H1 (cell line): ENCODE measurements at regions not wholly inside any gene's neighbourhood (a gene's known extent, or its start where the extent isn't known, plus 50 kb on each side); places are given as distances from the start of the nearest gene placed in this dataset.

Experiments
- CBX5 ChIP-seq: fragments of 300-800, 300-1000 bp; sonication (generic); IDR thresholded peaks from 2 replicates; pipeline ENCODE4 v1.7.1; 2016; ENCODE audit warnings: antibody characterized with exemption, low read length, low read depth
- EP300 ChIP-seq, 2 experiments: IDR thresholded peaks; 1 replicate in 1 of 2; 2 replicates in 1 of 2; pipeline ENCODE4 v1.6.1; 2011 to 2012; ENCODE audit warnings: low read depth in 2 of 2, low read length in 2 of 2, mild to moderate bottlenecking in 2 of 2, borderline replicate concordance in 1 of 2, inconsistent platforms in 1 of 2, moderate library complexity in 1 of 2
- FOSL1 ChIP-seq: IDR thresholded peaks from 2 replicates; pipeline ENCODE4 v1.6.1; 2011; ENCODE audit warnings: mild to moderate bottlenecking, low read depth, low read length, moderate library complexity; ENCODE audit not compliant: insufficient read depth
- HDAC6 ChIP-seq: IDR thresholded peaks from one replicate; pipeline ENCODE4 v1.7.1; 2012; ENCODE audit warnings: low read depth, mild to moderate bottlenecking, inconsistent platforms, low read length, moderate library complexity
- JUN ChIP-seq: IDR thresholded peaks from 2 replicates; pipeline ENCODE4 v1.6.1; 2011; ENCODE audit warnings: low read depth, mild to moderate bottlenecking, improper control_type of control experiment, low read length
- SAP30 ChIP-seq: fragments of 300-600 bp; sonication (generic); IDR thresholded peaks from 2 replicates; pipeline ENCODE4 v1.7.1; 2012; ENCODE audit warnings: low read length, moderate library complexity, mild to moderate bottlenecking, inconsistent platforms; ENCODE audit not compliant: insufficient read depth, insufficient replicate concordance
- TAF1 ChIP-seq: IDR thresholded peaks from 2 replicates; pipeline ENCODE4 v1.6.1; 2011; ENCODE audit warnings: mild to moderate bottlenecking, low read depth, low read length
- TBP ChIP-seq: IDR thresholded peaks from 2 replicates; pipeline ENCODE4 v1.6.1; 2011; ENCODE audit warnings: low read depth, low read length, improper control_type of control experiment
- TF ChIP-seq, protein P1 (sequence below): fragments of 300-600 bp; sonication (generic); IDR thresholded peaks from 2 replicates; pipeline ENCODE4 v1.7.1; 2012; ENCODE audit warnings: low read length, moderate library complexity, mild to moderate bottlenecking, inconsistent platforms; ENCODE audit not compliant: insufficient replicate concordance

DNA sequence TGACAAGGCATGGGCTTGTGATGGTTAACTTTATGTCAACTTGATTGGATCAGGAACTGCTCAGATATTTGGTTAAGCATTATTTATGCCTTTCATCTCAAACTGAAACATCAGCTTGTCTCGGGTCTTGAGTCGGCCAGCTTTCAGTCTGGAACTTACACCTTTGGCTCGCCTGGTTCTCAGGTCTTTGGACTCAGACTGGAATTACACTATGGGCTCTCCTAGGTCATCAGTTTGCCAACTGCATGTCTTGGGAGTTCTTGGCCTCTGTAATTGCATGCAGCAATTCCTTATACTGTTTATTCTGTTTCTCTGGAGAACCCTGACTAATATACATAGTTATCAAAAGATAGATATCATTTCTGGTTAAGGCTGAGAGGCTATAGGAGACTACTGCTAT lies 653.7 kb downstream of the ADGRL2 start (continued):
- TF ChIP-seq, protein P1, sequence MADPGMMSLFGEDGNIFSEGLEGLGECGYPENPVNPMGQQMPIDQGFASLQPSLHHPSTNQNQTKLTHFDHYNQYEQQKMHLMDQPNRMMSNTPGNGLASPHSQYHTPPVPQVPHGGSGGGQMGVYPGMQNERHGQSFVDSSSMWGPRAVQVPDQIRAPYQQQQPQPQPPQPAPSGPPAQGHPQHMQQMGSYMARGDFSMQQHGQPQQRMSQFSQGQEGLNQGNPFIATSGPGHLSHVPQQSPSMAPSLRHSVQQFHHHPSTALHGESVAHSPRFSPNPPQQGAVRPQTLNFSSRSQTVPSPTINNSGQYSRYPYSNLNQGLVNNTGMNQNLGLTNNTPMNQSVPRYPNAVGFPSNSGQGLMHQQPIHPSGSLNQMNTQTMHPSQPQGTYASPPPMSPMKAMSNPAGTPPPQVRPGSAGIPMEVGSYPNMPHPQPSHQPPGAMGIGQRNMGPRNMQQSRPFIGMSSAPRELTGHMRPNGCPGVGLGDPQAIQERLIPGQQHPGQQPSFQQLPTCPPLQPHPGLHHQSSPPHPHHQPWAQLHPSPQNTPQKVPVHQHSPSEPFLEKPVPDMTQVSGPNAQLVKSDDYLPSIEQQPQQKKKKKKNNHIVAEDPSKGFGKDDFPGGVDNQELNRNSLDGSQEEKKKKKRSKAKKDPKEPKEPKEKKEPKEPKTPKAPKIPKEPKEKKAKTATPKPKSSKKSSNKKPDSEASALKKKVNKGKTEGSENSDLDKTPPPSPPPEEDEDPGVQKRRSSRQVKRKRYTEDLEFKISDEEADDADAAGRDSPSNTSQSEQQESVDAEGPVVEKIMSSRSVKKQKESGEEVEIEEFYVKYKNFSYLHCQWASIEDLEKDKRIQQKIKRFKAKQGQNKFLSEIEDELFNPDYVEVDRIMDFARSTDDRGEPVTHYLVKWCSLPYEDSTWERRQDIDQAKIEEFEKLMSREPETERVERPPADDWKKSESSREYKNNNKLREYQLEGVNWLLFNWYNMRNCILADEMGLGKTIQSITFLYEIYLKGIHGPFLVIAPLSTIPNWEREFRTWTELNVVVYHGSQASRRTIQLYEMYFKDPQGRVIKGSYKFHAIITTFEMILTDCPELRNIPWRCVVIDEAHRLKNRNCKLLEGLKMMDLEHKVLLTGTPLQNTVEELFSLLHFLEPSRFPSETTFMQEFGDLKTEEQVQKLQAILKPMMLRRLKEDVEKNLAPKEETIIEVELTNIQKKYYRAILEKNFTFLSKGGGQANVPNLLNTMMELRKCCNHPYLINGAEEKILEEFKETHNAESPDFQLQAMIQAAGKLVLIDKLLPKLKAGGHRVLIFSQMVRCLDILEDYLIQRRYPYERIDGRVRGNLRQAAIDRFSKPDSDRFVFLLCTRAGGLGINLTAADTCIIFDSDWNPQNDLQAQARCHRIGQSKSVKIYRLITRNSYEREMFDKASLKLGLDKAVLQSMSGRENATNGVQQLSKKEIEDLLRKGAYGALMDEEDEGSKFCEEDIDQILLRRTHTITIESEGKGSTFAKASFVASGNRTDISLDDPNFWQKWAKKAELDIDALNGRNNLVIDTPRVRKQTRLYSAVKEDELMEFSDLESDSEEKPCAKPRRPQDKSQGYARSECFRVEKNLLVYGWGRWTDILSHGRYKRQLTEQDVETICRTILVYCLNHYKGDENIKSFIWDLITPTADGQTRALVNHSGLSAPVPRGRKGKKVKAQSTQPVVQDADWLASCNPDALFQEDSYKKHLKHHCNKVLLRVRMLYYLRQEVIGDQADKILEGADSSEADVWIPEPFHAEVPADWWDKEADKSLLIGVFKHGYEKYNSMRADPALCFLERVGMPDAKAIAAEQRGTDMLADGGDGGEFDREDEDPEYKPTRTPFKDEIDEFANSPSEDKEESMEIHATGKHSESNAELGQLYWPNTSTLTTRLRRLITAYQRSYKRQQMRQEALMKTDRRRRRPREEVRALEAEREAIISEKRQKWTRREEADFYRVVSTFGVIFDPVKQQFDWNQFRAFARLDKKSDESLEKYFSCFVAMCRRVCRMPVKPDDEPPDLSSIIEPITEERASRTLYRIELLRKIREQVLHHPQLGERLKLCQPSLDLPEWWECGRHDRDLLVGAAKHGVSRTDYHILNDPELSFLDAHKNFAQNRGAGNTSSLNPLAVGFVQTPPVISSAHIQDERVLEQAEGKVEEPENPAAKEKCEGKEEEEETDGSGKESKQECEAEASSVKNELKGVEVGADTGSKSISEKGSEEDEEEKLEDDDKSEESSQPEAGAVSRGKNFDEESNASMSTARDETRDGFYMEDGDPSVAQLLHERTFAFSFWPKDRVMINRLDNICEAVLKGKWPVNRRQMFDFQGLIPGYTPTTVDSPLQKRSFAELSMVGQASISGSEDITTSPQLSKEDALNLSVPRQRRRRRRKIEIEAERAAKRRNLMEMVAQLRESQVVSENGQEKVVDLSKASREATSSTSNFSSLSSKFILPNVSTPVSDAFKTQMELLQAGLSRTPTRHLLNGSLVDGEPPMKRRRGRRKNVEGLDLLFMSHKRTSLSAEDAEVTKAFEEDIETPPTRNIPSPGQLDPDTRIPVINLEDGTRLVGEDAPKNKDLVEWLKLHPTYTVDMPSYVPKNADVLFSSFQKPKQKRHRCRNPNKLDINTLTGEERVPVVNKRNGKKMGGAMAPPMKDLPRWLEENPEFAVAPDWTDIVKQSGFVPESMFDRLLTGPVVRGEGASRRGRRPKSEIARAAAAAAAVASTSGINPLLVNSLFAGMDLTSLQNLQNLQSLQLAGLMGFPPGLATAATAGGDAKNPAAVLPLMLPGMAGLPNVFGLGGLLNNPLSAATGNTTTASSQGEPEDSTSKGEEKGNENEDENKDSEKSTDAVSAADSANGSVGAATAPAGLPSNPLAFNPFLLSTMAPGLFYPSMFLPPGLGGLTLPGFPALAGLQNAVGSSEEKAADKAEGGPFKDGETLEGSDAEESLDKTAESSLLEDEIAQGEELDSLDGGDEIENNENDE, result no peak
- TF ChIP-seq SAP30 (no peak), JUN (no peak), EP300 (IDR thresholded peaks at IDR 0.05; ENCODE audit: borderline replicate concordance in 1 of 2, low read depth in 2 of 2, low read length in 2 of 2) (no peak), TBP (no peak), FOSL1 (no peak), CBX5 (no peak), HDAC6 (no peak), TAF1 (no peak)
- TF ChIP-seq, all 59 proteins: peak for 0
